Neural progenitor cell (in vitro differentiated cells): ENCODE measurements at regions not wholly inside any gene's neighbourhood (a gene's known extent, or its start where the extent isn't known, plus 50 kb on each side); places are given as distances from the start of the nearest gene placed in this dataset.

Source experiments
- DNase-seq: peaks from one replicate; pipeline ENCODE4 v3.0.0-alpha.2; 2016; ENCODE audit warnings: low spot score
- H2AFZ ChIP-seq: fragments of 200-600 bp; sonication (generic); replicated peaks from 2 replicates; pipeline ENCODE4 v1.6.1; 2016; ENCODE audit warnings: antibody characterized with exemption
- H3F3A ChIP-seq: fragments of 200-600 bp; sonication (generic); 2 replicates; pipeline ENCODE4 v1.6.1; 2016; ENCODE audit warnings: antibody characterized with exemption, low read depth
- H3K27ac ChIP-seq: fragments of 200-600 bp; sonication (generic); 2 replicates; pipeline ENCODE4 v1.5.1; 2016; ENCODE audit warnings: mild to moderate bottlenecking
- H3K27me3 ChIP-seq: fragments of 200-600 bp; sonication (generic); 2 replicates; pipeline ENCODE4 v1.6.1; 2016; ENCODE audit warnings: mild to moderate bottlenecking, moderate library complexity
- H3K36me3 ChIP-seq: fragments of 200-600 bp; sonication (generic); 2 replicates; pipeline ENCODE4 v1.5.1; 2016
- H3K4me1 ChIP-seq: fragments of 200-600 bp; sonication (generic); 2 replicates; pipeline ENCODE4 v1.6.1; 2016; ENCODE audit warnings: mixed run types
- H3K4me2 ChIP-seq: fragments of 200-600 bp; sonication (generic); 2 replicates; pipeline ENCODE4 v1.6.1; 2016
- H3K4me3 ChIP-seq: fragments of 200-600 bp; sonication (generic); 2 replicates; pipeline ENCODE4 v1.5.1; 2016
- H3K79me2 ChIP-seq: fragments of 200-600 bp; sonication (generic); 2 replicates; pipeline ENCODE4 v1.6.1; 2016; ENCODE audit warnings: low read depth
- H3K9ac ChIP-seq: fragments of 200-600 bp; sonication (generic); 2 replicates; pipeline ENCODE4 v1.6.1; 2016
- H3K9me3 ChIP-seq: fragments of 200-600 bp; sonication (generic); 2 replicates; pipeline ENCODE4 v1.5.1; 2016; ENCODE audit warnings: low read depth
- H4K20me1 ChIP-seq: fragments of 200-600 bp; sonication (generic); 2 replicates; pipeline ENCODE4 v1.6.1; 2016; ENCODE audit warnings: low read depth
- H3K27ac Mint-ChIP-seq: 3 replicates; pipeline ENCODE4 v1.8.0; 2021; ENCODE audit warnings: mixed read lengths
- H3K27me3 Mint-ChIP-seq: 2 replicates; pipeline ENCODE4 v1.8.0; 2022; ENCODE audit warnings: low read depth, mild to moderate bottlenecking, inconsistent platforms, moderate library complexity, mixed read lengths; ENCODE audit not compliant: insufficient read depth
- H3K36me3 Mint-ChIP-seq: 3 replicates; pipeline ENCODE4 v1.8.0; 2021; ENCODE audit warnings: mixed read lengths
- H3K4me1 Mint-ChIP-seq: 3 replicates; pipeline ENCODE4 v1.8.0; 2021; ENCODE audit warnings: mixed read lengths
- H3K4me3 Mint-ChIP-seq: 3 replicates; pipeline ENCODE4 v1.8.0; 2021; ENCODE audit warnings: mild to moderate bottlenecking, moderate library complexity, mixed read lengths
- H3K9me3 Mint-ChIP-seq: 3 replicates; pipeline ENCODE4 v1.8.0; 2020; ENCODE audit warnings: mixed read lengths
- EZH2 ChIP-seq: fragments of 200-600 bp; sonication (generic); IDR thresholded peaks from 2 replicates; pipeline ENCODE4 v1.6.1; 2017; ENCODE audit warnings: antibody characterized with exemption, mild to moderate bottlenecking, moderate library complexity
- EZH2phosphoT487 ChIP-seq: fragments of 200-600 bp; sonication (generic); IDR thresholded peaks from 2 replicates; pipeline ENCODE4 v1.6.1; 2017; ENCODE audit warnings: antibody characterized with exemption
- TF ChIP-seq, protein P1 (sequence below): fragments of 200-600 bp; sonication (generic); IDR thresholded peaks from 2 replicates; pipeline ENCODE4 v1.5.1; 2017; ENCODE audit warnings: antibody characterized with exemption, mild to moderate bottlenecking

GRCh38 chr12:91772411-91772810 is 373.2 kb downstream of the BTG1 start:
- Histone ChIP-seq H3K9me3 (no peaks in the 10 kb centered on the region), H3K9ac (no peak overlapping the region), H3K4me1 (no peaks in the 10 kb centered on the region), H3K4me2 (no peak overlapping the region), H3K4me3 (no peak overlapping the region), H3K27me3 (no peaks in the 10 kb centered on the region), H3F3A (no peaks in the 10 kb centered on the region), H4K20me1 (no peaks in the 10 kb centered on the region), H3K36me3 (no peaks in the 10 kb centered on the region), H3K27ac (no peak overlapping the region), H2AFZ (no peak overlapping the region), H3K79me2 (no peaks in the 10 kb centered on the region)
- Mint-ChIP-seq H3K4me1 (peaks cover 3% of the 10 kb centered on the region), H3K4me3 (no peak overlapping the region), H3K36me3 (no peaks in the 10 kb centered on the region), H3K27ac (no peak overlapping the region), H3K9me3 (no peaks in the 10 kb centered on the region), H3K27me3 (no peaks in the 10 kb centered on the region)
- no peak for DNase-seq
- no peak for TF ChIP-seq EZH2phosphoT487
- TF ChIP-seq, protein P1, sequence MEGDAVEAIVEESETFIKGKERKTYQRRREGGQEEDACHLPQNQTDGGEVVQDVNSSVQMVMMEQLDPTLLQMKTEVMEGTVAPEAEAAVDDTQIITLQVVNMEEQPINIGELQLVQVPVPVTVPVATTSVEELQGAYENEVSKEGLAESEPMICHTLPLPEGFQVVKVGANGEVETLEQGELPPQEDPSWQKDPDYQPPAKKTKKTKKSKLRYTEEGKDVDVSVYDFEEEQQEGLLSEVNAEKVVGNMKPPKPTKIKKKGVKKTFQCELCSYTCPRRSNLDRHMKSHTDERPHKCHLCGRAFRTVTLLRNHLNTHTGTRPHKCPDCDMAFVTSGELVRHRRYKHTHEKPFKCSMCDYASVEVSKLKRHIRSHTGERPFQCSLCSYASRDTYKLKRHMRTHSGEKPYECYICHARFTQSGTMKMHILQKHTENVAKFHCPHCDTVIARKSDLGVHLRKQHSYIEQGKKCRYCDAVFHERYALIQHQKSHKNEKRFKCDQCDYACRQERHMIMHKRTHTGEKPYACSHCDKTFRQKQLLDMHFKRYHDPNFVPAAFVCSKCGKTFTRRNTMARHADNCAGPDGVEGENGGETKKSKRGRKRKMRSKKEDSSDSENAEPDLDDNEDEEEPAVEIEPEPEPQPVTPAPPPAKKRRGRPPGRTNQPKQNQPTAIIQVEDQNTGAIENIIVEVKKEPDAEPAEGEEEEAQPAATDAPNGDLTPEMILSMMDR = no peak
- TF ChIP-seq EZH2 = no peak

DNA sequence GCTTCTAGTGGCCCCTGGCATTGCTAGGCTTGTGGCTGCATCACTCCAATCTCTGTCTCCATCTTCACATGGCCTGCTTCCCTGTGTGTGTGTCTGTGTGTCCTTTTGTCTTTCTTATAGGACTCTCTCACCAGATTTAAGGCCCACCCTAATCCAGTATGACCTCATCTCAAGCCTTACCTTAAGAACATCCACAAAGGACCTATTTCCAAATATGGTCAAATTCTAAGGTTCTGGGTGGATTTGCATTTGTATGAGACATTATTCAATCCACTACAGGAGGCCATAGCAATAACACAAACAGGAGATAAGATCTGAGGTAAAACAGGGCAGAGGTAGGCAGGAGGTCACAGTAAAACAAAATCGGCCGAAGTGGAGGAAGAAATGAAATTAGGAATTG is 375.9 kb downstream of the BTG1 start:
- Histone ChIP-seq H3K4me1 (no peaks in the 10 kb centered on the region), H2AFZ (no peak overlapping the region), H3K9me3 (no peaks in the 10 kb centered on the region), H4K20me1 (no peaks in the 10 kb centered on the region), H3F3A (no peaks in the 10 kb centered on the region), H3K27ac (no peak overlapping the region), H3K27me3 (no peaks in the 10 kb centered on the region), H3K4me3 (no peak overlapping the region), H3K36me3 (no peaks in the 10 kb centered on the region), H3K79me2 (no peaks in the 10 kb centered on the region), H3K9ac (no peak overlapping the region), H3K4me2 (no peak overlapping the region)
- H3K36me3 Mint-ChIP-seq = no peaks in the 10 kb centered on the region
- peaks cover 3% of the 10 kb centered on the region for H3K4me1 Mint-ChIP-seq
- no peak for DNase-seq
- no peak overlapping the region for H3K27ac Mint-ChIP-seq
- TF ChIP-seq, protein P1 = no peak
- TF ChIP-seq EZH2 (no peak), EZH2phosphoT487 (no peak)
- H3K27me3 Mint-ChIP-seq = no peaks in the 10 kb centered on the region
- no peaks in the 10 kb centered on the region for H3K9me3 Mint-ChIP-seq
- H3K4me3 Mint-ChIP-seq = no peak overlapping the region

- Histone ChIP-seq H3K79me2 (no peaks in the 10 kb centered on the region), H3K9ac (no peak overlapping the region), H3K4me2 (no peak overlapping the region), H3K9me3 (no peaks in the 10 kb centered on the region), H3K27me3 (no peaks in the 10 kb centered on the region), H4K20me1 (no peaks in the 10 kb centered on the region), H2AFZ (no peak overlapping the region), H3K36me3 (no peaks in the 10 kb centered on the region), H3K27ac (no peak overlapping the region), H3F3A (no peaks in the 10 kb centered on the region), H3K4me1 (no peaks in the 10 kb centered on the region), H3K4me3 (no peak overlapping the region)
- no peak overlapping the region for H3K27ac Mint-ChIP-seq
- DNase-seq = no peak
- no peaks in the 10 kb centered on the region for H3K27me3 Mint-ChIP-seq
- TF ChIP-seq, protein P1 = no peak
- TF ChIP-seq EZH2 = no peak
- TF ChIP-seq EZH2phosphoT487 = no peak
- no peak overlapping the region for H3K4me3 Mint-ChIP-seq
- no peaks in the 10 kb centered on the region for H3K36me3 Mint-ChIP-seq
- no peaks in the 10 kb centered on the region for H3K9me3 Mint-ChIP-seq
- H3K4me1 Mint-ChIP-seq = no peaks in the 10 kb centered on the region
These were observed 378.4 kb downstream of the BTG1 start for GRCh38 chr12:91767237-91767636.

- Histone ChIP-seq H3F3A (no peaks in the 10 kb centered on the region), H4K20me1 (no peaks in the 10 kb centered on the region), H3K9ac (no peak overlapping the region), H3K4me3 (no peak overlapping the region), H3K4me1 (no peaks in the 10 kb centered on the region), H3K79me2 (no peaks in the 10 kb centered on the region), H3K4me2 (no peak overlapping the region), H2AFZ (no peak overlapping the region), H3K27ac (no peak overlapping the region), H3K9me3 (no peaks in the 10 kb centered on the region), H3K27me3 (no peaks in the 10 kb centered on the region), H3K36me3 (no peaks in the 10 kb centered on the region)
- H3K4me1 Mint-ChIP-seq = no peaks in the 10 kb centered on the region
- H3K27me3 Mint-ChIP-seq = no peaks in the 10 kb centered on the region
- no peak overlapping the region for H3K4me3 Mint-ChIP-seq
- H3K27ac Mint-ChIP-seq = no peak overlapping the region
- H3K36me3 Mint-ChIP-seq = no peaks in the 10 kb centered on the region
- H3K9me3 Mint-ChIP-seq = no peaks in the 10 kb centered on the region
- no peak for DNase-seq
- no peak for TF ChIP-seq EZH2
- TF ChIP-seq, protein P1 = no peak
- no peak for TF ChIP-seq EZH2phosphoT487
These were observed 379.2 kb downstream of the BTG1 start for GRCh38 chr12:91766454-91766853.
